NCI-H2029 (cell line): ENCODE measurements at regions not wholly inside any gene's neighbourhood (a gene's known extent, or its start where the extent isn't known, plus 50 kb on each side); places are given as distances from the start of the nearest gene placed in this dataset.
"Not testable (repeated sequence)": the region's sequence is repeated elsewhere in the genome, so short reads cannot be mapped to it uniquely, and the experiment has no call there.

Experiments used
- DNase-seq: peaks from one replicate; lab custom pipeline; 2025; lab: John Stamatoyannopoulos, UW

- DNase-seq: no peak
Measured at GRCh38 chr14:82987502-82988124, 1454.0 kb upstream of the SEL1L start.

GRCh38 chr14:82994547-82994946 lies 1460.9 kb upstream of the SEL1L start:
- DNase-seq: not testable (repeated sequence)

GRCh38 chr14:82999802-83000201 lies 1466.1 kb upstream of the SEL1L start:
- no peak for DNase-seq

GRCh38 chr14:83004456-83005006 lies 1470.9 kb upstream of the SEL1L start:
- DNase-seq: no peak

- no peak for DNase-seq
Measured at GRCh38 chr14:83006121-83006670, 1472.5 kb upstream of the SEL1L start.

- DNase-seq: not testable (repeated sequence)
Measured at GRCh38 chr14:83007052-83007451, 1473.4 kb upstream of the SEL1L start.

GRCh38 chr14:83007641-83008225 lies 1474.1 kb upstream of the SEL1L start:
- DNase-seq: no peak

GRCh38 chr14:83017296-83017695 lies 1483.6 kb upstream of the SEL1L start:
- no peak for DNase-seq

- no peak for DNase-seq
Measured at GRCh38 chr14:83019744-83020414, 1486.2 kb upstream of the SEL1L start.

GRCh38 chr14:83021323-83021722 lies 1487.7 kb upstream of the SEL1L start:
- no peak for DNase-seq

GRCh38 chr14:83023369-83023768 lies 1489.7 kb upstream of the SEL1L start:
- DNase-seq: no peak

GRCh38 chr14:83041224-83041623 lies 1507.6 kb upstream of the SEL1L start:
- no peak for DNase-seq

GRCh38 chr14:83042858-83043257 lies 1509.2 kb upstream of the SEL1L start:
- no peak for DNase-seq

- no peak for DNase-seq
Measured at GRCh38 chr14:83044001-83044400, 1510.3 kb upstream of the SEL1L start.

GRCh38 chr14:83047059-83047830 lies 1513.6 kb upstream of the SEL1L start:
- no peak for DNase-seq

- no peak for DNase-seq
Measured at GRCh38 chr14:83053022-83053710, 1519.5 kb upstream of the SEL1L start.

- no peak for DNase-seq
Measured at GRCh38 chr14:83058068-83058467, 1524.4 kb upstream of the SEL1L start.

GRCh38 chr14:83071888-83072501 lies 1538.3 kb upstream of the SEL1L start:
- DNase-seq: no peak

GRCh38 chr14:83085136-83085535 lies 1551.5 kb upstream of the SEL1L start:
- DNase-seq: no peak

- DNase-seq: no peak
Measured at GRCh38 chr14:83085725-83086124, 1552.1 kb upstream of the SEL1L start.
